ENCODE measurements at regions not wholly inside any gene's neighbourhood (a gene's known extent, or its start where the extent isn't known, plus 50 kb on each side); places are given as distances from the start of the nearest gene placed in this dataset.

GRCh38 chr13:64753233-64754000, 2476.7 kb downstream of the PCDH9 start:
- Histone ChIP-seq H3K27ac (ENCODE audit: extremely low read length, insufficient read depth, low read length) (no peak overlapping the region), H3K4me3 (replicated peaks in 1 of 3; ENCODE audit: insufficient read depth in 1 of 3, low read depth in 2 of 3, low read length in 3 of 3) (no peak overlapping the region), H4K20me1 (ENCODE audit: insufficient read depth, low read length) (no peaks in the 10 kb centered on the region), H3K4me1 (ENCODE audit: insufficient read depth, low read length) (no peaks in the 10 kb centered on the region), H3K9me3 (ENCODE audit: low read length) (no peaks in the 10 kb centered on the region), H3K27me3 (ENCODE audit: control insufficient read depth in 1 of 2, insufficient read depth in 2 of 2, low read length in 2 of 2) (no peaks in the 10 kb centered on the region), H3K79me2 (ENCODE audit: insufficient read depth, low read length) (no peaks in the 10 kb centered on the region), H3K4me2 (ENCODE audit: low read depth, low read length) (no peak overlapping the region), H3K9ac (ENCODE audit: insufficient read depth, low read depth, low read length) (no peak overlapping the region), H3K36me3 (replicated peaks in 1 of 2; ENCODE audit: control insufficient read depth in 1 of 2, insufficient read depth in 2 of 2, low read length in 2 of 2) (no peaks in the 10 kb centered on the region), H2AFZ (ENCODE audit: low read length) (no peak overlapping the region)
- BruUV-seq (replicated peaks) = no TSS peak
- TF ChIP-seq ERF (CRISPR knock-in tag; IDR thresholded peaks at IDR 0.05) (no peak), MATR3 (CRISPR knock-in tag; IDR thresholded peaks at IDR 0.05) (no peak), ZFP36 (IDR thresholded peaks at IDR 0.05; ENCODE audit: borderline replicate concordance, low read depth, low read length, partially characterized antibody) (no peak), CREBL2 (CRISPR knock-in tag; IDR thresholded peaks at IDR 0.05; ENCODE audit: borderline replicate concordance) (no peak), BRD4 (CRISPR knock-in tag; IDR thresholded peaks at IDR 0.05) (no peak), SCMH1 (CRISPR knock-in tag; IDR thresholded peaks at IDR 0.05; ENCODE audit: borderline replicate concordance) (no peak), SNAI1 (CRISPR knock-in tag; IDR thresholded peaks at IDR 0.05; ENCODE audit: borderline replicate concordance) (no peak), ZGPAT (CRISPR knock-in tag; IDR thresholded peaks at IDR 0.05) (no peak), TOPORS (CRISPR knock-in tag; IDR thresholded peaks at IDR 0.05) (no peak), THAP11 (CRISPR knock-in tag; IDR thresholded peaks at IDR 0.05) (no peak), ATF4 (CRISPR knock-in tag; IDR thresholded peaks at IDR 0.05) (no peak), ZKSCAN5 (CRISPR knock-in tag; IDR thresholded peaks at IDR 0.05) (no peak), ZNF678 (CRISPR knock-in tag; IDR thresholded peaks at IDR 0.05) (no peak), HOXD1 (CRISPR knock-in tag; IDR thresholded peaks at IDR 0.05) (no peak), CC2D1A (CRISPR knock-in tag; IDR thresholded peaks at IDR 0.05) (no peak), SP4 (CRISPR knock-in tag; IDR thresholded peaks at IDR 0.05) (no peak), MYPOP (CRISPR knock-in tag; IDR thresholded peaks at IDR 0.05) (no peak), ZNF816 (CRISPR knock-in tag; IDR thresholded peaks at IDR 0.05; ENCODE audit: borderline replicate concordance) (no peak), ZNF20 (CRISPR knock-in tag; IDR thresholded peaks at IDR 0.05) (no peak)
- ATAC-seq (no peak), FAIRE-seq (no peak), DNase-seq (ENCODE audit: low spot score) (no peak)
- intact Hi-C loops (cut with micrococcal nuclease; ENCODE audit: unreplicated experiment) = no loop called here
- ChIA-PET POLR2A (no interaction called here), CTCF (ENCODE audit: low intra/inter-chr PET ratio, low total read pairs) (no interaction called here)
- in situ Hi-C loops (cut with HindIII; ENCODE audit: extremely low pct_ligation_motif_present, low pct_unique_long_range_greater_than_20kb) = no loop called here
- WGBS (ENCODE audit: low lambda C conversion rate) = 1% methylated on average over 2 of the region's 2 CpGs
